ENCODE measurements at regions not wholly inside any gene's neighbourhood (a gene's known extent, or its start where the extent isn't known, plus 50 kb on each side); places are given as distances from the start of the nearest gene placed in this dataset.

GRCh38 chr3:76231258-76231657 is 445.9 kb upstream of the ZNF717 start:
- Mint-ChIP-seq H3K4me3 (no peak overlapping the region), H3K27ac (no peak overlapping the region), H3K9me3 (no peaks in the 10 kb centered on the region), H3K27me3 (no peaks in the 10 kb centered on the region), H3K36me3 (ENCODE audit: low read depth) (no peaks in the 10 kb centered on the region), H3K4me1 (ENCODE audit: low read depth) (no peaks in the 10 kb centered on the region)
- intact Hi-C loops (cut with micrococcal nuclease) = no loop called here

- no peak overlapping the region for H3K27ac Mint-ChIP-seq
- H3K36me3 Mint-ChIP-seq (ENCODE audit: low read depth) = no peaks in the 10 kb centered on the region
- peaks cover 11% of the 10 kb centered on the region for H3K9me3 Mint-ChIP-seq
- no peak overlapping the region for H3K4me3 Mint-ChIP-seq
- intact Hi-C loops (cut with micrococcal nuclease) = no loop called here
- H3K27me3 Mint-ChIP-seq = no peaks in the 10 kb centered on the region
- H3K4me1 Mint-ChIP-seq (ENCODE audit: low read depth) = no peaks in the 10 kb centered on the region
Measured at GRCh38 chr3:76242886-76243753, 457.8 kb upstream of the ZNF717 start.

GRCh38 chr3:76245073-76245472 is 459.7 kb upstream of the ZNF717 start:
- H3K4me1 Mint-ChIP-seq (ENCODE audit: low read depth) = no peaks in the 10 kb centered on the region
- H3K36me3 Mint-ChIP-seq (ENCODE audit: low read depth) = no peaks in the 10 kb centered on the region
- no peak overlapping the region for H3K27ac Mint-ChIP-seq
- intact Hi-C loops (cut with micrococcal nuclease) = no loop called here
- no peak overlapping the region for H3K4me3 Mint-ChIP-seq
- peaks cover 7% of the 10 kb centered on the region for H3K9me3 Mint-ChIP-seq
- H3K27me3 Mint-ChIP-seq = no peaks in the 10 kb centered on the region

- intact Hi-C loops (cut with micrococcal nuclease) = no loop called here
- Mint-ChIP-seq H3K4me1 (ENCODE audit: low read depth) (no peaks in the 10 kb centered on the region), H3K9me3 (peaks cover 7% of the 10 kb centered on the region), H3K27me3 (no peaks in the 10 kb centered on the region), H3K36me3 (ENCODE audit: low read depth) (no peaks in the 10 kb centered on the region), H3K27ac (no peak overlapping the region), H3K4me3 (no peak overlapping the region)
Measured at GRCh38 chr3:76245622-76246021, 460.3 kb upstream of the ZNF717 start.

- intact Hi-C loops (cut with micrococcal nuclease) = no loop called here
- Mint-ChIP-seq H3K27me3 (no peaks in the 10 kb centered on the region), H3K9me3 (peaks cover 11% of the 10 kb centered on the region), H3K4me3 (no peak overlapping the region), H3K36me3 (ENCODE audit: low read depth) (no peaks in the 10 kb centered on the region), H3K4me1 (ENCODE audit: low read depth) (no peaks in the 10 kb centered on the region), H3K27ac (no peak overlapping the region)
Measured at GRCh38 chr3:76264496-76264895, 479.1 kb upstream of the ZNF717 start.

- H3K27me3 Mint-ChIP-seq = no peaks in the 10 kb centered on the region
- H3K27ac Mint-ChIP-seq = no peak overlapping the region
- intact Hi-C loops (cut with micrococcal nuclease) = no loop called here
- no peak overlapping the region for H3K4me3 Mint-ChIP-seq
- no peaks in the 10 kb centered on the region for H3K4me1 Mint-ChIP-seq (ENCODE audit: low read depth)
- H3K9me3 Mint-ChIP-seq = peaks cover 11% of the 10 kb centered on the region
- no peaks in the 10 kb centered on the region for H3K36me3 Mint-ChIP-seq (ENCODE audit: low read depth)
Measured at GRCh38 chr3:76264911-76265310, 479.6 kb upstream of the ZNF717 start.

GRCh38 chr3:76266511-76266910 is 481.2 kb upstream of the ZNF717 start:
- H3K4me1 Mint-ChIP-seq (ENCODE audit: low read depth) = no peaks in the 10 kb centered on the region
- intact Hi-C loops (cut with micrococcal nuclease) = no loop called here
- no peaks in the 10 kb centered on the region for H3K36me3 Mint-ChIP-seq (ENCODE audit: low read depth)
- peaks cover 11% of the 10 kb centered on the region for H3K9me3 Mint-ChIP-seq
- H3K27ac Mint-ChIP-seq = no peak overlapping the region
- H3K27me3 Mint-ChIP-seq = no peaks in the 10 kb centered on the region
- H3K4me3 Mint-ChIP-seq = no peak overlapping the region

- intact Hi-C loops (cut with micrococcal nuclease) = no loop called here
- Mint-ChIP-seq H3K4me1 (ENCODE audit: low read depth) (no peaks in the 10 kb centered on the region), H3K4me3 (no peak overlapping the region), H3K9me3 (peaks cover 5% of the 10 kb centered on the region), H3K27ac (no peak overlapping the region), H3K36me3 (ENCODE audit: low read depth) (no peaks in the 10 kb centered on the region), H3K27me3 (no peaks in the 10 kb centered on the region)
Measured at GRCh38 chr3:76267851-76268380, 482.6 kb upstream of the ZNF717 start.

GRCh38 chr3:76293856-76294255 is 508.5 kb upstream of the ZNF717 start:
- Mint-ChIP-seq H3K4me1 (ENCODE audit: low read depth) (no peaks in the 10 kb centered on the region), H3K9me3 (peaks cover 20% of the 10 kb centered on the region), H3K27ac (no peak overlapping the region), H3K4me3 (no peak overlapping the region), H3K36me3 (ENCODE audit: low read depth) (no peaks in the 10 kb centered on the region), H3K27me3 (no peaks in the 10 kb centered on the region)
- intact Hi-C loops (cut with micrococcal nuclease) = no loop called here

GRCh38 chr3:76300746-76301145 is 515.4 kb upstream of the ZNF717 start:
- no peaks in the 10 kb centered on the region for H3K27me3 Mint-ChIP-seq
- no peaks in the 10 kb centered on the region for H3K36me3 Mint-ChIP-seq (ENCODE audit: low read depth)
- no peak overlapping the region for H3K27ac Mint-ChIP-seq
- no peaks in the 10 kb centered on the region for H3K4me1 Mint-ChIP-seq (ENCODE audit: low read depth)
- H3K9me3 Mint-ChIP-seq = peaks cover 21% of the 10 kb centered on the region
- intact Hi-C loops (cut with micrococcal nuclease) = no loop called here
- H3K4me3 Mint-ChIP-seq = no peak overlapping the region

- Mint-ChIP-seq H3K9me3 (peaks cover 18% of the 10 kb centered on the region), H3K4me3 (no peak overlapping the region), H3K36me3 (ENCODE audit: low read depth) (no peaks in the 10 kb centered on the region), H3K4me1 (ENCODE audit: low read depth) (no peaks in the 10 kb centered on the region), H3K27ac (no peak overlapping the region), H3K27me3 (no peaks in the 10 kb centered on the region)
- intact Hi-C loops (cut with micrococcal nuclease) = no loop called here
Measured at GRCh38 chr3:76307556-76307955, 522.2 kb upstream of the ZNF717 start.

- H3K4me3 Mint-ChIP-seq = no peak overlapping the region
- H3K36me3 Mint-ChIP-seq (ENCODE audit: low read depth) = no peaks in the 10 kb centered on the region
- no peaks in the 10 kb centered on the region for H3K4me1 Mint-ChIP-seq (ENCODE audit: low read depth)
- no peaks in the 10 kb centered on the region for H3K27me3 Mint-ChIP-seq
- intact Hi-C loops (cut with micrococcal nuclease) = no loop called here
- H3K27ac Mint-ChIP-seq = no peak overlapping the region
- H3K9me3 Mint-ChIP-seq = peaks cover 18% of the 10 kb centered on the region
Measured at GRCh38 chr3:76308541-76308940, 523.2 kb upstream of the ZNF717 start.

GRCh38 chr3:76310089-76310488 is 524.7 kb upstream of the ZNF717 start:
- no peak overlapping the region for H3K4me3 Mint-ChIP-seq
- no peaks in the 10 kb centered on the region for H3K27me3 Mint-ChIP-seq
- H3K4me1 Mint-ChIP-seq (ENCODE audit: low read depth) = no peaks in the 10 kb centered on the region
- H3K9me3 Mint-ChIP-seq = peaks cover 18% of the 10 kb centered on the region
- no peak overlapping the region for H3K27ac Mint-ChIP-seq
- intact Hi-C loops (cut with micrococcal nuclease) = no loop called here
- H3K36me3 Mint-ChIP-seq (ENCODE audit: low read depth) = no peaks in the 10 kb centered on the region

- no peaks in the 10 kb centered on the region for H3K36me3 Mint-ChIP-seq (ENCODE audit: low read depth)
- no peak overlapping the region for H3K4me3 Mint-ChIP-seq
- H3K4me1 Mint-ChIP-seq (ENCODE audit: low read depth) = no peaks in the 10 kb centered on the region
- H3K9me3 Mint-ChIP-seq = peaks cover 19% of the 10 kb centered on the region
- no peaks in the 10 kb centered on the region for H3K27me3 Mint-ChIP-seq
- intact Hi-C loops (cut with micrococcal nuclease) = no loop called here
- no peak overlapping the region for H3K27ac Mint-ChIP-seq
Measured at GRCh38 chr3:76310667-76311066, 525.3 kb upstream of the ZNF717 start.

- intact Hi-C loops (cut with micrococcal nuclease) = no loop called here
- no peak overlapping the region for H3K27ac Mint-ChIP-seq
Measured at GRCh38 chr3:76311941-76312340, 526.6 kb upstream of the ZNF717 start.

More at GRCh38 chr3:76311941-76312340, 526.6 kb upstream of the ZNF717 start:
- Mint-ChIP-seq H3K36me3 (ENCODE audit: low read depth) (no peaks in the 10 kb centered on the region), H3K4me1 (ENCODE audit: low read depth) (no peaks in the 10 kb centered on the region), H3K27me3 (no peaks in the 10 kb centered on the region), H3K9me3 (peaks cover 27% of the 10 kb centered on the region), H3K4me3 (no peak overlapping the region)

Measured in dendritic cell treated with granulocyte-macrophage colony-stimulating factor and Interleukin-4, amounts not matched to agents 40 ng/mL and 50 ng/mL, for 4 days (primary cell).